ENCODE measurements at regions not wholly inside any gene's neighbourhood (a gene's known extent, or its start where the extent isn't known, plus 50 kb on each side); places are given as distances from the start of the nearest gene placed in this dataset.

- TF ChIP-seq, protein P1, sequence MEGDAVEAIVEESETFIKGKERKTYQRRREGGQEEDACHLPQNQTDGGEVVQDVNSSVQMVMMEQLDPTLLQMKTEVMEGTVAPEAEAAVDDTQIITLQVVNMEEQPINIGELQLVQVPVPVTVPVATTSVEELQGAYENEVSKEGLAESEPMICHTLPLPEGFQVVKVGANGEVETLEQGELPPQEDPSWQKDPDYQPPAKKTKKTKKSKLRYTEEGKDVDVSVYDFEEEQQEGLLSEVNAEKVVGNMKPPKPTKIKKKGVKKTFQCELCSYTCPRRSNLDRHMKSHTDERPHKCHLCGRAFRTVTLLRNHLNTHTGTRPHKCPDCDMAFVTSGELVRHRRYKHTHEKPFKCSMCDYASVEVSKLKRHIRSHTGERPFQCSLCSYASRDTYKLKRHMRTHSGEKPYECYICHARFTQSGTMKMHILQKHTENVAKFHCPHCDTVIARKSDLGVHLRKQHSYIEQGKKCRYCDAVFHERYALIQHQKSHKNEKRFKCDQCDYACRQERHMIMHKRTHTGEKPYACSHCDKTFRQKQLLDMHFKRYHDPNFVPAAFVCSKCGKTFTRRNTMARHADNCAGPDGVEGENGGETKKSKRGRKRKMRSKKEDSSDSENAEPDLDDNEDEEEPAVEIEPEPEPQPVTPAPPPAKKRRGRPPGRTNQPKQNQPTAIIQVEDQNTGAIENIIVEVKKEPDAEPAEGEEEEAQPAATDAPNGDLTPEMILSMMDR (IDR thresholded peaks at IDR 0.05) = no peak
- TF ChIP-seq POLR2A (IDR thresholded peaks at IDR 0.05) = no peak
Measured at GRCh38 chr12:28130625-28131598, 59.3 kb upstream of the CCDC91 start.
